ENCODE measurements at regions not wholly inside any gene's neighbourhood (a gene's known extent, or its start where the extent isn't known, plus 50 kb on each side); places are given as distances from the start of the nearest gene placed in this dataset.

GRCh38 chrX:137366018-137366633 is 199.8 kb upstream of the ZIC3 start:
- peak; percentile 28 for DNase-seq

- DNase-seq: no peak
Measured at GRCh38 chrX:137363559-137363958, 202.4 kb upstream of the ZIC3 start.

- DNase-seq: no peak
Measured at GRCh38 chrX:137362583-137362982, 203.3 kb upstream of the ZIC3 start.

DNA sequence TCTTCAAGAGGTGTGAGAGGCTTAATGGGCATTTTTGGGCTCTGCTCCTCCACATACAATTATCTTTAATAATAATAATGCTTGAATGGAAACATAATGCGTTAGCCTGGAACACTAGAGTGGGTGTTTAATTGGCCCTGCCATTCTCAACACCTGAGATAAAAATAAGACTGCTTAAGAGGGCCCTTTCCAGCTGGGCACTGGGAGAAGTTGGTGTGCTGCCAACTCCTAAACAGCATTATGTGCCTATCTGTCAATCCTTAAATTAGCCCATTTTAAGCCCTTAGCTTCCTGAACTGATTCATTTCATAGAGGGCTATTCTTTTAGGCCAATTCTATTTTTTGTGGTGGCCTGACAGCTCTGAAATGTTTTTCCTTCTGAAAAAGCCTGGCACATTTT is 211.1 kb upstream of the ZIC3 start:
- peak; percentile 89 for DNase-seq

DNA sequence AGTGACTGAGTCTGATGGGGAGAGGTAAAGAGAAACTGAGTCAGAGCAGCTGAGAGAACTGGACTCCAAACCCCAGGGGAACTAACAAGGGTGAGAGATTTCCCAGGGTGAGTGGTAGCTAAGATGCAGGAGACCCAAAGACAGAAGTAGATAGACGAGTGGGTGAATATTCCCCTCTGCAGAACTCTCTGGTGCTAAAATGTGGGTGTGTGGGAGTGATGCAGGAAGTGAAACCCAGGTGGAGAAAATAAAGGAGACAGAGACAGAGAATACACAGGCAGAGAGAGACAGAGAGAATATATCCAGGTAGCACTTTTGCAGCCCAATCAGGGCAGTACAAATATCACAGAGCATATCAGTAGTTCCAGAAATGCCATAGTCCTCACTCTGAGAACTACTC is 212.5 kb upstream of the ZIC3 start:
- DNase-seq: no peak

GRCh38 chrX:137352101-137352660 is 213.7 kb upstream of the ZIC3 start:
- no peak for DNase-seq

DNA sequence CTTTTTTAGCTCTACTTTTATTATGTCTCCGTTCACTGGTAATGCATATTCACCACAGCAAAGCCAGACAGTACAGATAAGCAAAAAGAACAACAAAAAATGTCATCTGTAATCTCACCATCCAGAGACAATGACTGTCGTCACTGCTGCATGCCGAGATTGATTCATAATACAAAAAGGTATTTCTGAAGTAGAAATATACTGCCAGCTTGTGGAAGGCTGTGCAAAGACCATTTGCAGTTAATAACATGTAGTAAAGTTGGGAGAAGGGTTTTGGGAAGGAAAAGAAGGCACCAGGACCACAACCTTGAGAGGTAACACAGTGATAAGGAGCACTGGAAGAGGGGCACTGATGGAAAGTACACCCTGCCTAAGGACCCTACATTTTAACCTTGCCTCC is 223.0 kb upstream of the ZIC3 start:
- DNase-seq: no peak

GRCh38 chrX:137313627-137314026 is 252.3 kb upstream of the ZIC3 start:
- DNase-seq: no peak

DNA sequence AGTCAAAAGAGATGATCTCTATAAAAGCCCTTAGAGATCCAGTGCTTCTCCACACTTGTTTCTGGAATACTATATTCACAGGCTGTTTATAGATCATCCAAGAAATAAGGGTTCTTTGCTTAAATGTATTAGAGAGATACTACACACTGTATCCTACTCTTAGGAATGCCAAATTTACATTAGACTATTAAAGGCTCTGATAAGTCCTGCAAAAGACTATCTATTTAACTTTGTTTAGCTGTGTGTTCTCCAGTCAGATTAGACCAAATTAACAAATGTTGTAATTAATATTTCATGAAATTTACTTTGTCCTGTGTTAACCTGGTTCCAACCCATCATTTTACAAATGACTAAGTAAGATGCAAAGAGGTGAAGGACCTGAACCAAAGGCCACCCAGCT is 260.5 kb upstream of the ZIC3 start:
- no peak for DNase-seq

DNA sequence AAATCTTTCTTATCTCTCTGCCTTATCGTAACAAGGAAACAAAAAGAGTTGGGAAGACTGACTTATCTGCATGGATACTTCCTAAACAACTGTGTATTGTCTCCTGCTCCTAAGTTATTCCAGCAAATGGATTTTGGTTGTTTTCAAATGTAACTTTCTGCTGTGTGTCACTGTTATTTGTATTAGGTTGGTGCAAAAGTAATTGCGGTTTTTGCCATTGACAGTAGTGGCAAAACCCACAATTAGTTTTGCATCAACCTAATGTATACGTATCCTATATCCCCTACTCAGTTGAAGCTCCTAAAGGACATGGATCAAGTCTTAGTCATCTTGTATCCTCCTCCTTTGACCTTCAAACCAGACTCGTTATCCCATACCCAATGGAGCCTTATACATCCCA is 263.4 kb upstream of the GPR101 start:
- no peak for DNase-seq

- DNase-seq: peak; percentile 2
Measured at GRCh38 chrX:137290011-137290410, 256.2 kb upstream of the GPR101 start.

DNA sequence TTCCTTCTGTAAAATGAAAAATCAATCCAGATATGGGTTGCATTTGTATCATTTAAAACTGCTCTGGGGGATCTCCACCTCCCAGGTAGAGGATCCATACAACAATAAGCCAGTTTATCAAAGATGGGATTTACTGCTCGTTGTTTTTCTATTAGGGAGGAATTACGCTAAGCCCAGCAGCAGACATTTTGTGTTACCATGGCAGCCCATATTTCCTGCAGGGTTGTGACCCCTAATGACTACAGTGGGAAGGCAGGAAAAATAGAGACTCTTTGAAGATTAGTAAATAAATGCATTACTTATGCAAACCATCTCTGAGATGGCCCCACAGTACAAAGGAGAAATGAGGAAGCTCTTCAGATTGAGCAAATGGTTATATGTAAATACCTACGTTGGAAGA is 253.4 kb upstream of the GPR101 start:
- no peak for DNase-seq

GRCh38 chrX:137286423-137286822 is 252.6 kb upstream of the GPR101 start:
- no peak for DNase-seq

DNA sequence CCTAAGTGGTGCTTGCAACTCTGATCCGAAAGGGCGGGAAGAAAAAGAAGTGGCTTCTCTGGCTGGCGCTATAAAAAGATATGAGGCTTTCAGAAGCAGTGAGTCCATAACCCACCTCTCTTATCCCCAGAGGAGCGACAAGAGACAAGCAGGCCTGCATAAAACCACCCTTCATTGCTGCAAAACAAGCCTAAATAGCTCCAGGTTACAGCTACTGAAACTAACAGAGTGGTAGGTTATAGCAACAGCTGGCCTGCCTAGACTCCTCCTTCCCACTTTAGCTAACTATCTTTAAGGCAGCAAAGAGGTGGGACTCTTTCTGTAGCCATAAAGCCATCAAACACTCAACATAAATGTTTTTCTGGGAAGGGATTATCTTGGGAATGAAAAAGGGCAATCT is 245.0 kb upstream of the GPR101 start:
- peak; percentile 13 for DNase-seq

DNA sequence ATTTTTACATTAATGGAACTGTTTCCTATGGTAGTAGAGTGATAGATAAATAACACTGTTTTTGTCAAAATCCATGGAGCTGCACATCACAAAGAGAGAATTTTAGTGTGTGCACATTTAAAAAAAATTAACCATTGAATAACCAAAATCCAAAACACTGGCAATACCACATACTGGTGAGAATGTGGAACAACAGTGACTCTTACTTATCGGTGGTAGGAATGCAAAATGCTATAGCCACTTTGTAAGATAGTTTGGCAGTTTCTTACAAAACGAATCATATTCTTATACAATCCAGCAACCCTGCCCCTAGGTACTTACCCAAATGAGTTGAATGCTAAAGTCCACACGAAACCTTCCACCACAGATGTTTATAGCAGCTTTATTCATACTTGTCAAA is 229.6 kb upstream of the GPR101 start:
- no peak for DNase-seq

- no peak for DNase-seq
Measured at GRCh38 chrX:137245183-137245582, 211.4 kb upstream of the GPR101 start.

DNA sequence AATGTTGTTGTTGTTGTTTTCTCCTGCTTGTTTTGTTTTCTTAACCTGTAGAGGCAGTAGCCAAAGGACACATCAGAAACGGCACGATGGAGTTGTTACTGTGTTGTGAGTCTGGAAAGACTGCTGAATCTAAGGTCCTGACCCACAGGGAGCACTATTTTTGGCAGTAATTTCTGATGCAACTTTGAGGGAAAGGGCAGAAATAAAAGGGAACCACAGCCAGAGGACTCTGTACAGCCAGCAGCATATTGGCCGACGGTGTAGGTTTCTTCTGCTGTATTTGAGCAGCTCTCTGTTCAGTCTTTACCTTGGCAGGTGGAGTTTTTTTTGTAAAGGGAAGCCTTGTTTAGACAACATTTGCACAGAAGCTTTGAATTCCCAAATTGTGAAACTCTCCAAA is 203.0 kb upstream of the GPR101 start:
- no peak for DNase-seq

DNA sequence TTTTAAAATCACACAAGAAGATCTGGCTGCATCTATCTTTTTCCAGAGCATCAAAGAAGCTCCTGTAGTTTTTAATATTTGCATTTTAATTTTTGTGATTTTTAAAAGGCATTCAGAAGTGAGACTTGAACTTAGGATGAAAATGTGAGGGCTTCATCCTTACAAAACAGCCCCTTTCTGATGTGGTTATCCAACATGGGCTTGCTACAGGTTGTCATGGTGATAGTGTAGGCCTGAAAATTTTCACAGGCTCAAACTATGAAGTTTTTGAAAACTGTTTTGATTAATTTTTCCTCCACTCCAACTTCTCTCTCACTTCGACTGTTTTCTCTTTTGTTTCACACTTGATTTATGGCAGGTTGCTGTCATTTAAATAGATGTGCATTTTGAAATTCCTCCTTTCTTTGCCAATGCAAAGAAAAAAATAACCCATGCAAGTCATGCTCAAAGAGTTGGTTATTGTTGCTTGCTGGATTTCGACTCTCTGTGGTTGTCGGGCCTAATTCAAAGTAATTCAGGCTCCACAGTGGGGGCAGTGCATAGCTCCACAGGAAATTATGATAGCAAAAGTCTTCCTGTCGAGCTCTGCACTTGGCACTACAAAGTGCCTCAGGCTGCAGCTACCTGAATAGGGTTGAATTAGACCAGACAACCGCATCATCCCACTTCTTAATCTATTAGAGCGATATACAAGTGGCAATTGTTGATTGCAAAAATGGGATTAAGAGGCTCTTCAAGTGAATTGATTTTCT is 201.0 kb upstream of the GPR101 start:
- DNase-seq: peak; percentile 8

GRCh38 chrX:137233478-137233877 is 199.7 kb upstream of the GPR101 start:
- DNase-seq: no peak

DNA sequence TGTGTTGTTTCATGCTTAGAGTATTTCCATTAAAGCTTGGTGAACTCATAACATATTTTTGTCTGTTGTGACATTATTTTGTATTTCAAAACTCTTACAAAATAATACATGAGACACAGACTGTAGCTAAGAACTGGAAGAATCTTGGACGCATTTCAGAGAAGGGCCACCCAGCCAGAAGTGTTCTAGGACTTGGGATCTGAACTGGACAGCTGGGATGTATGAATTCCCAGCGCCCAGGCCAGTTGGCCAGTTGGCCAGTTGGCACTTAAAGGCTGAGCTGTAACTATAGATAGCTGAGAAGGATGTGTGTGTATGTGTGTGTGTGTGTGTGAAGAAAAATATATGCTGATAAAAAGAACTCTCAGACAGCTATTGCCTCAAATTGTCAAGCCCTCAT is 193.4 kb upstream of the GPR101 start:
- DNase-seq: no peak

DNA sequence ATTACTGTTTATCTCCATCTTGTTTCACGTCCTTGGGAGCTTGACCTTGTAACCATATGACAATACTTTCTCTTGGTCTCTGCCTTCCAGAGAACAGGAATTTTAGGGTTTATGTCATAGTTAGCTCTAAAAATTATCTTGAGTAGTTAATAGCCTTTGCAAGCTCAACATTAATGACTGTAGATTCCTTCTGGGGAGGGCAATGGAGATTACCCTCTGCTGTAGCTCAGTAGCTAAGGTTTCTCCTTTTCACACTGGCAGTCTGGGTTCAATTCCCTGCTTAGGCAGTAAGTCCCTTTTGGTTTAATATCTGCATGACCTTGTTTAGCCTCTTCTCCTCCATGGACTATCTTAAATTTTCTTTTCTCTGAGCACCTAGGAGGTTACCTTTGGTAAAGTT is 181.7 kb upstream of the GPR101 start:
- DNase-seq: no peak

- DNase-seq: no peak
Measured at GRCh38 chrX:137212078-137212632, 178.4 kb upstream of the GPR101 start.

DNA sequence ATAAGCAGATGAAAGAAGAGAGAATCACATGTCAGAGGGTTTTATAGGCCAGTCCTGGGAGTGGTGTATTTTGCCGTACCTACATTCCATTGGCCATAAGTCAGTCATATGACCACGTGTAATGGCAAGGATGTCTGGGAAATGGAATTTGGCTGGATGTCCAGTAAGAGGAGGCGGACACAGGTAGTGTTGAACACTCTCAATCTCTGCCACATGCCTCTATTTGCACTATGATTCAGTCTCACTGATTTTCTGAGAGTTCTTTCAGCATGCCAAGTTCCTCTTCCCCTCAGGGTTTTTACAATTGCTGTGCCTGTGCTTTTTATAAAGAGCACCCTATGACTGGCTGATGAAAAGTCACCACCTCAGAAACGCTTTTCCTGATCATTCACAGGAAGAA is 164.2 kb upstream of the GPR101 start:
- no peak for DNase-seq

GRCh38 chrX:137195991-137196390 is 162.2 kb upstream of the GPR101 start:
- no peak for DNase-seq

Data from NCI-H1105 treated with DMSO at 0.1 percent for 48 hours (cell line).